ENCODE measurements at regions not wholly inside any gene's neighbourhood (a gene's known extent, or its start where the extent isn't known, plus 50 kb on each side); places are given as distances from the start of the nearest gene placed in this dataset.

- H3K4me1 ChIP-seq (ENCODE audit: control insufficient read depth, insufficient read depth, low read length, poor library complexity, severe bottlenecking) = no peaks in the 10 kb centered on the region
- H3K4me3 Mint-ChIP-seq = no peak overlapping the region
- no peaks in the 10 kb centered on the region for H3K36me3 Mint-ChIP-seq
Measured at GRCh38 chr4:142952821-142953580, 106.9 kb upstream of the INPP4B start.

GRCh38 chr4:142954415-142954814 is 108.3 kb upstream of the INPP4B start:
- no peak overlapping the region for H3K27ac ChIP-seq (ENCODE audit: insufficient read depth, low read length, poor library complexity, severe bottlenecking)
- no peaks in the 10 kb centered on the region for H3K4me1 ChIP-seq (ENCODE audit: control insufficient read depth, insufficient read depth, low read length, poor library complexity, severe bottlenecking)
- H3K4me1 Mint-ChIP-seq = no peaks in the 10 kb centered on the region
- H3K36me3 Mint-ChIP-seq = no peaks in the 10 kb centered on the region
- H3K4me3 ChIP-seq (ENCODE audit: low read depth, low read length) = no peak overlapping the region
- H3K9me3 Mint-ChIP-seq = peaks cover 0 to 12% (median 5%) of the 10 kb centered on the region in 7 donors
- H3K4me3 Mint-ChIP-seq = no peak overlapping the region
- no peaks in the 10 kb centered on the region for H3K36me3 ChIP-seq (ENCODE audit: control insufficient read depth, insufficient read depth, low read length)
- no peak overlapping the region for H3K27ac Mint-ChIP-seq
- H3K27me3 Mint-ChIP-seq = peaks cover 4% of the 10 kb centered on the region
- no peak for DNase-seq
- no peak for ATAC-seq (ENCODE audit: low read depth in 2 of 2)
- no peaks in the 10 kb centered on the region for H3K9me3 ChIP-seq (ENCODE audit: control insufficient read depth in 2 of 2, low read length in 2 of 2)
- no peaks in the 10 kb centered on the region for H3K27me3 ChIP-seq (ENCODE audit: control insufficient read depth, insufficient read depth, low read length)

More at GRCh38 chr4:142952821-142953580, 106.9 kb upstream of the INPP4B start:
- Histone ChIP-seq H3K36me3 (ENCODE audit: control insufficient read depth, insufficient read depth, low read length) (no peaks in the 10 kb centered on the region), H3K27ac (ENCODE audit: insufficient read depth, low read length, poor library complexity, severe bottlenecking) (no peak overlapping the region), H3K9me3 (ENCODE audit: control insufficient read depth in 2 of 2, low read length in 2 of 2) (no peaks in the 10 kb centered on the region), H3K27me3 (ENCODE audit: control insufficient read depth, insufficient read depth, low read length) (no peaks in the 10 kb centered on the region), H3K4me3 (ENCODE audit: low read depth, low read length) (no peak overlapping the region)
- Mint-ChIP-seq H3K4me1 (no peaks in the 10 kb centered on the region), H3K27me3 (peaks cover 4% of the 10 kb centered on the region), H3K9me3 (peaks cover 0 to 12% (median 4%) of the 10 kb centered on the region in 7 donors), H3K27ac (no peak overlapping the region)
- DNase-seq (no peak), ATAC-seq (ENCODE audit: low read depth in 2 of 2) (no peak)

- H3K4me1 Mint-ChIP-seq = no peaks in the 10 kb centered on the region
- no peak overlapping the region for H3K4me3 ChIP-seq (ENCODE audit: low read depth, low read length)
- H3K36me3 ChIP-seq (ENCODE audit: control insufficient read depth, insufficient read depth, low read length) = no peaks in the 10 kb centered on the region
- no peaks in the 10 kb centered on the region for H3K4me1 ChIP-seq (ENCODE audit: control insufficient read depth, insufficient read depth, low read length, poor library complexity, severe bottlenecking)
- no peak for ATAC-seq (ENCODE audit: low read depth in 2 of 2)
- no peaks in the 10 kb centered on the region for H3K27me3 ChIP-seq (ENCODE audit: control insufficient read depth, insufficient read depth, low read length)
- DNase-seq = no peak
- no peak overlapping the region for H3K27ac ChIP-seq (ENCODE audit: insufficient read depth, low read length, poor library complexity, severe bottlenecking)
- H3K27ac Mint-ChIP-seq = no peak overlapping the region
- H3K36me3 Mint-ChIP-seq = no peaks in the 10 kb centered on the region
- peaks cover 4% of the 10 kb centered on the region for H3K27me3 Mint-ChIP-seq
- H3K4me3 Mint-ChIP-seq = no peak overlapping the region
- H3K9me3 Mint-ChIP-seq = peaks cover 0 to 12% (median 4%) of the 10 kb centered on the region in 7 donors
- H3K9me3 ChIP-seq (ENCODE audit: control insufficient read depth in 2 of 2, low read length in 2 of 2) = no peaks in the 10 kb centered on the region
Measured at GRCh38 chr4:142955501-142955900, 109.4 kb upstream of the INPP4B start.

- Histone ChIP-seq H3K27ac (ENCODE audit: insufficient read depth, low read length, poor library complexity, severe bottlenecking) (no peak overlapping the region), H3K27me3 (ENCODE audit: control insufficient read depth, insufficient read depth, low read length) (no peaks in the 10 kb centered on the region), H3K4me3 (ENCODE audit: low read depth, low read length) (no peak overlapping the region), H3K36me3 (ENCODE audit: control insufficient read depth, insufficient read depth, low read length) (no peaks in the 10 kb centered on the region), H3K4me1 (ENCODE audit: control insufficient read depth, insufficient read depth, low read length, poor library complexity, severe bottlenecking) (no peaks in the 10 kb centered on the region), H3K9me3 (ENCODE audit: control insufficient read depth in 2 of 2, low read length in 2 of 2) (no peaks in the 10 kb centered on the region)
- Mint-ChIP-seq H3K27ac (no peak overlapping the region), H3K27me3 (no peaks in the 10 kb centered on the region), H3K4me1 (no peaks in the 10 kb centered on the region), H3K36me3 (no peaks in the 10 kb centered on the region), H3K9me3 (peaks cover 0 to 12% (median 4%) of the 10 kb centered on the region in 7 donors), H3K4me3 (no peak overlapping the region)
- ATAC-seq (ENCODE audit: low read depth in 2 of 2) (no peak), DNase-seq (no peak)
Measured at GRCh38 chr4:142959173-142959572, 113.1 kb upstream of the INPP4B start.

DNA sequence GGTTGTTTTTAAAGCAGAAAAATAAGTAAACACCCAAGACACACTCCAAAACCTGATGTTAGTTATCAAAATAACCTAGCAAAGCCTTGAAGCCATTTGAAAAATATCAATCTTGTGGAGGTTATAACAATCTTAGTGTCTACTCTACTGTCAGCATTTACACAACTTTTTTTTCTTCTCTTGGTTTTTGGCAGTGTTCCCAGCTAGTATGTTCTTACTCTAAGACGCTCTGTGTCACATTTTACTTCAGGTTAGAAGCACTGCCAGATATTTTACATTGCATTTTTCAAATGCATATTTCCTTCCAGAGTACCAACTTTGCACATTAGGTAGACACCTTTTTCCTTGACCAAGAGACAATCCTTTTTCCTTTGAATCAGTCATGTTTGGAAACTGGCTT is 114.0 kb upstream of the INPP4B start:
- peaks cover 0 to 7% (median 2%) of the 10 kb centered on the region in 7 donors for H3K9me3 Mint-ChIP-seq
- no peaks in the 10 kb centered on the region for H3K27me3 ChIP-seq (ENCODE audit: control insufficient read depth, insufficient read depth, low read length)
- no peak overlapping the region for H3K27ac ChIP-seq (ENCODE audit: insufficient read depth, low read length, poor library complexity, severe bottlenecking)
- no peak for ATAC-seq (ENCODE audit: low read depth in 2 of 2)
- H3K36me3 Mint-ChIP-seq = no peaks in the 10 kb centered on the region
- H3K4me3 Mint-ChIP-seq = no peak overlapping the region
- peaks cover 5% of the 10 kb centered on the region for H3K27me3 Mint-ChIP-seq
- H3K4me1 Mint-ChIP-seq = no peaks in the 10 kb centered on the region
- H3K36me3 ChIP-seq (ENCODE audit: control insufficient read depth, insufficient read depth, low read length) = no peaks in the 10 kb centered on the region
- H3K4me1 ChIP-seq (ENCODE audit: control insufficient read depth, insufficient read depth, low read length, poor library complexity, severe bottlenecking) = no peaks in the 10 kb centered on the region
- H3K4me3 ChIP-seq (ENCODE audit: low read depth, low read length) = no peak overlapping the region
- DNase-seq = no peak
- H3K27ac Mint-ChIP-seq = no peak overlapping the region
- no peaks in the 10 kb centered on the region for H3K9me3 ChIP-seq (ENCODE audit: control insufficient read depth in 2 of 2, low read length in 2 of 2)

DNA sequence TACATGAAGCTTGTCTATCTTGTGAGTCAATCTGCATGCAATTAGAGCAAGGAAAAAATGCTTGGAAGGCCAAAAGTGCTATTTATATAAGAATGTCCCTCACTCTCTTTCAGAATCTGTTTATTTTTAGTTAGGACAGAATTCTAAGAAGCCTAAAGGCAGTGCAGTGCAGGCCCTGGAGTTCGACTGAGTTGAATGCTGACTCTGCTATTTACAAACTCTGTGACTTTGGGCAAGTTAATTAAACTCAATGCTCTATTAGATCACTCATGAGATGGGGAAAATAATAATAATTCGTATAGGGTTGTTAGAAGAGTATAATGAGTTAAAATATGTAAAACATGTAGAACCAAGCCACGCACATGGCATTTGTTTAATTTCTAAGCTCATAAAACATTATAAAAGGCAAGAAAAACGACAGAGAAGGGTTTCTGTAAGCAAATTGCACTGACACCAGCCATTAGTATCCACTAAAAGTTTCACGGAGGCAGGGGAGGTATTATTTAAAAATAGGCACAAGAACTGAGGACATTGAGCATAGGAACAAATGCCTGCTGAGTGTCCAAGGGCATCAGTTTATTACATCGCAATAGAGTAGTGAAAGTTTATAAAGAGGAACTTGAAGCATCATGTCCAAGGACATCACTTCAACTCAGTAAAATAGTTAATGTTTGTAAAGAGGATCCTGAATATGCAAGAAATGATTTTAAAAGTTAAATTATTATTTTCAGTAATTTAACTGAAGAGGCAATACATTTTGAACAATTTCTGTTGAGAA is 115.0 kb upstream of the INPP4B start:
- DNase-seq (no peak), ATAC-seq (ENCODE audit: low read depth in 2 of 2) (no peak)
- no peaks in the 10 kb centered on the region for H3K36me3 Mint-ChIP-seq
- no peak overlapping the region for H3K4me3 ChIP-seq (ENCODE audit: low read depth, low read length)
- peaks cover 5% of the 10 kb centered on the region for H3K27me3 Mint-ChIP-seq
- no peaks in the 10 kb centered on the region for H3K27me3 ChIP-seq (ENCODE audit: control insufficient read depth, insufficient read depth, low read length)
- no peak overlapping the region for H3K27ac Mint-ChIP-seq
- H3K36me3 ChIP-seq (ENCODE audit: control insufficient read depth, insufficient read depth, low read length) = no peaks in the 10 kb centered on the region
- no peak overlapping the region for H3K4me3 Mint-ChIP-seq
- H3K9me3 ChIP-seq (ENCODE audit: control insufficient read depth in 2 of 2, low read length in 2 of 2) = no peaks in the 10 kb centered on the region
- H3K27ac ChIP-seq (ENCODE audit: insufficient read depth, low read length, poor library complexity, severe bottlenecking) = no peak overlapping the region
- no peaks in the 10 kb centered on the region for H3K4me1 Mint-ChIP-seq
- H3K9me3 Mint-ChIP-seq = peaks cover 0 to 5% (median 0%) of the 10 kb centered on the region in 7 donors
- no peaks in the 10 kb centered on the region for H3K4me1 ChIP-seq (ENCODE audit: control insufficient read depth, insufficient read depth, low read length, poor library complexity, severe bottlenecking)

DNA sequence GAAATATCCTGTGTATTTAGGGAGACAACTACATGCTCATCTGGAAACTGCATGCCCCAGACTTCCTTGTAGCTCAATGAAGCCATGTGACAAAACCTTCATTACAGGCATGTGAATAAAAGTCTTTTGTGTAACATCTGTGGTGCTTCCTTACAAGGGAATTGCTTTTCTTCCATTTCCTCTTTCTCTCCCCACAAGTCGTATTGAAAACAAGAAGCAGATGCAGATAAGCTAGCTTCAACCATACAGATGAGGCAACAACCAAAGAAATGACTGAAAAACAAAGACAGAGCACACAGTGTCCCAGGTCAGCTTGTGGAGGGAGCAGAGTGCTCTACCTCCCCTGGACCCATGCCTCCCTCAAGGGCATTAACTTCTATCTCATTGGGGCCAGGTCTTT is 115.8 kb upstream of the INPP4B start:
- H3K36me3 ChIP-seq (ENCODE audit: control insufficient read depth, insufficient read depth, low read length) = no peaks in the 10 kb centered on the region
- H3K9me3 ChIP-seq (ENCODE audit: control insufficient read depth in 2 of 2, low read length in 2 of 2) = no peaks in the 10 kb centered on the region
- peaks cover 0 to 6% (median 0%) of the 10 kb centered on the region in 7 donors for H3K9me3 Mint-ChIP-seq
- no peaks in the 10 kb centered on the region for H3K4me1 ChIP-seq (ENCODE audit: control insufficient read depth, insufficient read depth, low read length, poor library complexity, severe bottlenecking)
- H3K27ac ChIP-seq (ENCODE audit: insufficient read depth, low read length, poor library complexity, severe bottlenecking) = no peak overlapping the region
- no peak overlapping the region for H3K4me3 Mint-ChIP-seq
- H3K27me3 Mint-ChIP-seq = peaks cover 5% of the 10 kb centered on the region
- no peak overlapping the region for H3K27ac Mint-ChIP-seq
- H3K27me3 ChIP-seq (ENCODE audit: control insufficient read depth, insufficient read depth, low read length) = no peaks in the 10 kb centered on the region
- ATAC-seq (ENCODE audit: low read depth in 2 of 2) (no peak), DNase-seq (no peak)
- no peaks in the 10 kb centered on the region for H3K4me1 Mint-ChIP-seq
- H3K36me3 Mint-ChIP-seq = no peaks in the 10 kb centered on the region
- H3K4me3 ChIP-seq (ENCODE audit: low read depth, low read length) = no peak overlapping the region

Measured in CD4-positive, CD25-positive, alpha-beta regulatory T cell (primary cell).